ENCODE measurements at regions not wholly inside any gene's neighbourhood (a gene's known extent, or its start where the extent isn't known, plus 50 kb on each side); places are given as distances from the start of the nearest gene placed in this dataset.

DNA sequence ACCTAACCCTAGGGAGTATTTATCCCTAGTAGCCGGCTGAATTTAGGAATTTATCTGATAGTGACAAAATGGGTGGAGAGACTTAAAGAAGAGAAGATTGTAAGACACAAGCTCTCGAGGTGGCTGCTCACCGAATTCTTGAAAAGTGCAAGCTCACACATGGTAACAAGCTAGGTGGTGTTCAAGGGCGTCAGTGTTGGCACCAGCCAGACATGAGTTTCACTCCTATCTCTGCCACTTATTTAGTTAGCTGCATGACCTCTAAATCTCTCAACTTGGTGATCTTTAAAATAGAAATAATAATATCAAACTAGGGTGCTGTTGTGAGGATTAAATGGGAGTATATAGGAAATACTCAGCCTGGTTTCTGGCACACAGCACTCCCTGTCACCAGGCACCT is 102.6 kb upstream of the APCDD1 start:
- TF ChIP-seq CTCF (conservative IDR thresholded peaks at IDR 0.05; ENCODE audit: low read depth in 2 of 2) (no peak), EZH2 (IDR thresholded peaks at IDR 0.05; ENCODE audit: low read depth, unreplicated experiment) (no peak)
